IMR-90 (cell line): ENCODE measurements at regions not wholly inside any gene's neighbourhood (a gene's known extent, or its start where the extent isn't known, plus 50 kb on each side); places are given as distances from the start of the nearest gene placed in this dataset.

ENCODE experiments used
- ATAC-seq: fragments of 200-7000 bp; cut with Tn5 transposase; 2 replicates; pipeline ENCODE4 v1.9.1; 2020; ENCODE audit warnings: low read depth, mild to moderate bottlenecking, moderate library complexity
- BruUV-seq: library from RNA; stranded (reverse); fragments of 400-500 nt; replicated peaks from 2 replicates; lab custom pipeline; 2021; lab: Mats Ljungman, UMichigan
- CTCF ChIA-PET: fragments of 300-600 bp; formaldehyde crosslinking; extraction: SDS; loops from one replicate; lab custom pipeline; 2021; ENCODE audit warnings: antibody characterized with exemption; lab: Yijun Ruan, JAX
- POLR2A ChIA-PET: fragments of 300-600 bp; sonication (Branson Sonifier 250); formaldehyde crosslinking; loops from one replicate; lab custom pipeline; 2022; ENCODE audit warnings: antibody characterized with exemption; ENCODE audit not compliant: unreplicated experiment; lab: Charles Lee
- DNase-seq: peaks from one replicate; pipeline ENCODE4 v3.0.0; 2013
- H2AFZ ChIP-seq: replicated peaks from 2 replicates; pipeline ENCODE3; 2013; ENCODE audit warnings: low read length, mild to moderate bottlenecking; ENCODE audit not compliant: poor library complexity
- H2AK5ac ChIP-seq: 2 replicates; pipeline ENCODE4 v1.6.1; 2013; ENCODE audit warnings: low read depth, low read length, inconsistent platforms
- H2AK9ac ChIP-seq: replicated peaks from 2 replicates; pipeline ENCODE3; 2013; ENCODE audit warnings: mild to moderate bottlenecking, low read depth, low read length, moderate library complexity; ENCODE audit not compliant: poor library complexity
- H2BK120ac ChIP-seq: 2 replicates; pipeline ENCODE4 v1.6.1; 2013; ENCODE audit warnings: low read depth, low read length, inconsistent platforms
- H2BK15ac ChIP-seq: 3 replicates; pipeline ENCODE4 v1.6.1; 2013; ENCODE audit warnings: low read depth, low read length, inconsistent platforms
- H2BK20ac ChIP-seq: 2 replicates; pipeline ENCODE4 v1.6.1; 2013; ENCODE audit warnings: low read depth, mild to moderate bottlenecking, inconsistent platforms, low read length, moderate library complexity
- H2BK5ac ChIP-seq: 2 replicates; pipeline ENCODE4 v1.6.1; 2013; ENCODE audit warnings: mild to moderate bottlenecking, low read depth, low read length, inconsistent platforms; ENCODE audit not compliant: poor library complexity, severe bottlenecking
- H3K14ac ChIP-seq: replicated peaks from 2 replicates; pipeline ENCODE4 v1.6.1; 2013; ENCODE audit warnings: low read depth, low read length, inconsistent platforms
- H3K18ac ChIP-seq: 2 replicates; pipeline ENCODE4 v1.6.1; 2013; ENCODE audit warnings: low read depth, low read length, control low read depth
- H3K23ac ChIP-seq: 2 replicates; pipeline ENCODE4 v1.6.1; 2013; ENCODE audit warnings: low read depth, low read length, inconsistent platforms
- H3K27ac ChIP-seq: 2 replicates; pipeline ENCODE4 v1.5.1; 2013; ENCODE audit warnings: mild to moderate bottlenecking, control low read depth, low read length; ENCODE audit not compliant: insufficient read depth
- H3K27me3 ChIP-seq: 2 replicates; pipeline ENCODE4 v1.6.1; 2013; ENCODE audit warnings: low read length; ENCODE audit not compliant: control insufficient read depth, insufficient read depth
- H3K36me3 ChIP-seq: 2 replicates; pipeline ENCODE4 v1.6.1; 2013; ENCODE audit warnings: low read length, mixed read lengths; ENCODE audit not compliant: control insufficient read depth, insufficient read depth
- H3K4ac ChIP-seq: 2 replicates; pipeline ENCODE4 v1.6.1; 2013; ENCODE audit warnings: low read depth, low read length, inconsistent platforms
- H3K4me1 ChIP-seq: 2 replicates; pipeline ENCODE4 v1.6.1; 2013; ENCODE audit warnings: low read length, mixed read lengths; ENCODE audit not compliant: control insufficient read depth, insufficient read depth
- H3K4me2 ChIP-seq: 2 replicates; pipeline ENCODE4 v1.6.1; 2013; ENCODE audit warnings: low read depth, mild to moderate bottlenecking, control low read depth, low read length, moderate library complexity
- H3K4me3 ChIP-seq: 2 replicates; pipeline ENCODE4 v1.5.1; 2013; ENCODE audit warnings: low read depth, mild to moderate bottlenecking, control low read depth, low read length, moderate library complexity; ENCODE audit not compliant: insufficient read depth
- H3K56ac ChIP-seq: 2 replicates; pipeline ENCODE4 v1.6.1; 2013; ENCODE audit warnings: low read length, inconsistent platforms; ENCODE audit not compliant: insufficient read depth; ENCODE audit errors: extremely low read depth
- H3K79me1 ChIP-seq, 2 experiments: 2 replicates each; pipeline ENCODE4 v1.6.1; 2013; ENCODE audit warnings: low read length in 2 of 2, inconsistent platforms in 1 of 2, low read depth in 1 of 2
- H3K9ac ChIP-seq: 2 replicates; pipeline ENCODE4 v1.6.1; 2013; ENCODE audit warnings: low read depth, low read length, control low read depth
- H3K9me1 ChIP-seq: 2 replicates; pipeline ENCODE4 v1.6.1; 2013; ENCODE audit warnings: low read length, inconsistent platforms; ENCODE audit not compliant: insufficient read depth
- H3K9me3 ChIP-seq: 2 replicates; pipeline ENCODE4 v1.6.1; 2013; ENCODE audit warnings: low read length; ENCODE audit not compliant: control insufficient read depth, insufficient read depth
- H4K20me1 ChIP-seq: 2 replicates; pipeline ENCODE4 v1.6.1; 2013; ENCODE audit warnings: low read length, inconsistent platforms; ENCODE audit not compliant: insufficient read depth
- H4K5ac ChIP-seq: 2 replicates; pipeline ENCODE4 v1.6.1; 2013; ENCODE audit warnings: mild to moderate bottlenecking, low read depth, low read length, control low read depth
- H4K8ac ChIP-seq, 2 experiments: 2 replicates each; pipeline ENCODE4 v1.6.1; 2013; ENCODE audit warnings: low read depth in 2 of 2, low read length in 2 of 2, control low read depth in 1 of 2, inconsistent platforms in 1 of 2
- H4K91ac ChIP-seq: 2 replicates; pipeline ENCODE4 v1.6.1; 2013; ENCODE audit warnings: low read depth, low read length, inconsistent platforms; ENCODE audit not compliant: insufficient read depth
- BHLHE40 ChIP-seq: fragments of 150-350 bp; IDR thresholded peaks from 2 replicates; pipeline ENCODE4 v1.6.1; 2016; ENCODE audit warnings: mild to moderate bottlenecking, low read depth, low read length
- CEBPB ChIP-seq: IDR thresholded peaks from 2 replicates; pipeline ENCODE4 v1.6.1; 2012; ENCODE audit warnings: low read depth, low read length, improper control_type of control experiment
- CHD1 ChIP-seq: IDR thresholded peaks from 2 replicates; pipeline ENCODE4 v1.6.1; 2012; ENCODE audit warnings: low read depth, low read length, improper control_type of control experiment
- CTCF ChIP-seq: conservative IDR thresholded peaks from 2 replicates; pipeline ENCODE4 v1.5.1; 2012; ENCODE audit warnings: mild to moderate bottlenecking, low read depth, low read length, improper control_type of control experiment
- ELK1 ChIP-seq: fragments of 150-350 bp; IDR thresholded peaks from 2 replicates; pipeline ENCODE4 v1.6.1; 2016; ENCODE audit warnings: low read depth, mild to moderate bottlenecking, low read length, moderate library complexity, borderline replicate concordance
- MAZ ChIP-seq: IDR thresholded peaks from 2 replicates; pipeline ENCODE4 v1.6.1; 2012; ENCODE audit warnings: low read depth, mild to moderate bottlenecking, low read length, improper control_type of control experiment, moderate library complexity, borderline replicate concordance
- MXI1 ChIP-seq: IDR thresholded peaks from 2 replicates; pipeline ENCODE4 v1.6.1; 2012; ENCODE audit warnings: low read depth, mild to moderate bottlenecking, low read length, moderate library complexity, borderline replicate concordance
- NFE2L2 ChIP-seq: fragments of 150-350 bp; IDR thresholded peaks from 2 replicates; pipeline ENCODE4 v1.6.1; 2016; ENCODE audit warnings: low read depth, mild to moderate bottlenecking, low read length
- RAD21 ChIP-seq: IDR thresholded peaks from 2 replicates; pipeline ENCODE4 v1.6.1; 2012; ENCODE audit warnings: low read length, improper control_type of control experiment
- RFX5 ChIP-seq: IDR thresholded peaks from 2 replicates; pipeline ENCODE4 v1.8.0; 2012; ENCODE audit warnings: low read depth, mild to moderate bottlenecking, low read length, moderate library complexity
- WGBS, 2 experiments: methylation state at CpG; one replicate each; pipeline versions ENCODE4 v1.1.5 to v1.1.7; 2013; ENCODE audit warnings: missing lambda C conversion rate in 2 of 2; ENCODE audit not compliant: insufficient read length in 1 of 2; ENCODE audit errors: extremely low coverage in 2 of 2; 5-methylcytosine and 5-hydroxymethylcytosine counted together
- dilution Hi-C: fragments of 300-500 bp; cut with HindIII; formaldehyde crosslinking; loops from one replicate; pipeline ENCODE4 v1.14.3; 2018; ENCODE audit warnings: low sequenced_read_pairs; ENCODE audit not compliant: unreplicated experiment
- in situ Hi-C: fragments of 300-500 bp; cut with MboI; formaldehyde crosslinking; loops from 3 replicates; pipeline ENCODE4 v1.14.3; 2019; ENCODE audit warnings: low sequenced_read_pairs, inconsistent platforms, mixed read lengths
- intact Hi-C: fragments of 100-400 bp; cut with micrococcal nuclease; formaldehyde crosslinking; loops from 2 replicates; pipeline ENCODE4 v1.10.0; 2022

DNA sequence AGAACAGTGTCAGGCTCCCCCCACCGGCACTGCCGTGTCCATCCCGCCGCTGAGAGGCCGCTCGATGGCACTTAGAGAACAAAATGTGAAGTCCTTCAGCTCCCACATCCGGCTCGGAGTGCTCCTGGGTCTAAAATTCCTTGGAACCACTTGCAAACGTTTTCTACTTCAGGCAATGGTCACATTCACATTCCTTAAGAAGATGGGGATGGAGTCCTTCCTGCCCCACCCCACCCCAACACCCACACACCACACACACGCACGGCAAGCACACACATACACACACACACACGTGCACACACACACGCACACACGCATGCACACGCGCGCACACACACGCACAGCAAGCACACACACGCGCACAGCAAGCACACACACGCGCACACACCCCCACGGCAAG is 83.4 kb downstream of the SOX1 start:
- H3K9me3 ChIP-seq = peaks cover 51% of the 10 kb centered on the region
- H3K18ac ChIP-seq = no peak overlapping the region
- no TSS peak for BruUV-seq
- no peak overlapping the region for H4K91ac ChIP-seq
- no peak overlapping the region for H3K27ac ChIP-seq
- H4K5ac ChIP-seq = no peak overlapping the region
- H2AK5ac ChIP-seq = no peak overlapping the region
- H3K9me1 ChIP-seq = no peaks in the 10 kb centered on the region
- no peaks in the 10 kb centered on the region for H3K4me1 ChIP-seq
- H3K36me3 ChIP-seq = no peaks in the 10 kb centered on the region
- intact Hi-C loops = no loop called here
- in situ Hi-C loops = no loop called here
- H2BK120ac ChIP-seq = no peak overlapping the region
- H2AK9ac ChIP-seq = no peak overlapping the region
- H3K4me2 ChIP-seq = no peak overlapping the region
- TF ChIP-seq CHD1 (no peak), RFX5 (no peak), RAD21 (no peak), CEBPB (no peak), ELK1 (no peak), NFE2L2 (no peak), MXI1 (no peak), BHLHE40 (no peak), MAZ (no peak), CTCF (no peak)
- ChIA-PET CTCF (no interaction called here), POLR2A (no interaction called here)
- H3K9ac ChIP-seq = no peak overlapping the region
- no peak overlapping the region for H3K14ac ChIP-seq
- no peak overlapping the region for H4K8ac ChIP-seq
- H3K56ac ChIP-seq = no peak overlapping the region
- H2AFZ ChIP-seq = no peak overlapping the region
- WGBS, 2 experiments = 85% methylated on average over 5 of the region's 23 CpGs; no CpG with 5 or more reads in 1 of the 2 experiments
- H2BK5ac ChIP-seq = no peak overlapping the region
- no peaks in the 10 kb centered on the region for H4K20me1 ChIP-seq
- no peak overlapping the region for H2BK15ac ChIP-seq
- H3K27me3 ChIP-seq = no peaks in the 10 kb centered on the region
- dilution Hi-C loops = no loop called here
- ATAC-seq (no peak), DNase-seq (no peak)
- H3K4ac ChIP-seq = no peak overlapping the region
- H3K79me1 ChIP-seq = no peaks in the 10 kb centered on the region
- no peak overlapping the region for H2BK20ac ChIP-seq
- no peak overlapping the region for H3K4me3 ChIP-seq
- no peak overlapping the region for H3K23ac ChIP-seq
